GM19455 (cell line): ENCODE measurements at regions not wholly inside any gene's neighbourhood (a gene's known extent, or its start where the extent isn't known, plus 50 kb on each side); places are given as distances from the start of the nearest gene placed in this dataset.

Experiments
- ATAC-seq: cut with Tn5 transposase; IDR thresholded peaks from one replicate; pipeline ENCODE4 v1.9.1; 2021; ENCODE audit not compliant: unreplicated experiment

- ATAC-seq: no peak
Observed at GRCh38 chr20:6618051-6618450, 149.4 kb upstream of the BMP2 start.

- ATAC-seq: no peak
Observed at GRCh38 chr20:6616421-6616820, 151.1 kb upstream of the BMP2 start.

- no peak for ATAC-seq
Observed at GRCh38 chr20:6614836-6615235, 152.7 kb upstream of the BMP2 start.

- no peak for ATAC-seq
Observed at GRCh38 chr20:6613280-6613861, 154.1 kb upstream of the BMP2 start.

- no peak for ATAC-seq
Observed at GRCh38 chr20:6612606-6612923, 154.9 kb upstream of the BMP2 start.

GRCh38 chr20:6611911-6612605, 155.4 kb upstream of the BMP2 start:
- ATAC-seq: no peak

- no peak for ATAC-seq
Observed at GRCh38 chr20:6606651-6607050, 160.8 kb upstream of the BMP2 start.

- no peak for ATAC-seq
Observed at GRCh38 chr20:6605055-6605935, 162.2 kb upstream of the BMP2 start.

GRCh38 chr20:6604179-6604578, 163.3 kb upstream of the BMP2 start:
- ATAC-seq: no peak

GRCh38 chr20:6599876-6600735, 167.4 kb upstream of the BMP2 start:
- ATAC-seq: no peak

GRCh38 chr20:6595704-6596103, 171.8 kb upstream of the BMP2 start:
- no peak for ATAC-seq

GRCh38 chr20:6590891-6591637, 176.4 kb upstream of the BMP2 start:
- ATAC-seq: no peak

- no peak for ATAC-seq
Observed at GRCh38 chr20:6588296-6588695, 179.2 kb upstream of the BMP2 start.

GRCh38 chr20:6583134-6583738, 184.2 kb upstream of the BMP2 start:
- ATAC-seq: no peak

GRCh38 chr20:6582449-6582848, 185.0 kb upstream of the BMP2 start:
- no peak for ATAC-seq

GRCh38 chr20:6580486-6580885, 187.0 kb upstream of the BMP2 start:
- no peak for ATAC-seq

- no peak for ATAC-seq
Observed at GRCh38 chr20:6579824-6580223, 187.7 kb upstream of the BMP2 start.

- no peak for ATAC-seq
Observed at GRCh38 chr20:6579417-6579816, 188.1 kb upstream of the BMP2 start.

GRCh38 chr20:6577451-6577850, 190.0 kb upstream of the BMP2 start:
- no peak for ATAC-seq

- ATAC-seq: no peak
Observed at GRCh38 chr20:6576726-6577125, 190.8 kb upstream of the BMP2 start.
